Hepatocyte (in vitro differentiated cells): ENCODE measurements at regions not wholly inside any gene's neighbourhood (a gene's known extent, or its start where the extent isn't known, plus 50 kb on each side); places are given as distances from the start of the nearest gene placed in this dataset.

Experiments
- DNase-seq: peaks from one replicate; pipeline ENCODE4 v3.0.0-alpha.2; 2016; ENCODE audit warnings: low spot score
- H2AFZ ChIP-seq: fragments of 200-600 bp; sonication (generic); 2 replicates; pipeline ENCODE4 v1.6.0; 2016; ENCODE audit warnings: antibody characterized with exemption, mild to moderate bottlenecking
- H3K27ac ChIP-seq: fragments of 200-600 bp; sonication (generic); 2 replicates; pipeline ENCODE4 v1.5.1; 2016; ENCODE audit warnings: mild to moderate bottlenecking
- H3K27me3 ChIP-seq: fragments of 200-600 bp; sonication (generic); 2 replicates; pipeline ENCODE4 v1.6.1; 2016
- H3K36me3 ChIP-seq: fragments of 200-600 bp; sonication (generic); replicated peaks from 2 replicates; pipeline ENCODE4 v1.5.1; 2016; ENCODE audit warnings: low read depth; ENCODE audit not compliant: insufficient read depth
- H3K4me1 ChIP-seq: fragments of 200-600 bp; sonication (generic); 2 replicates; pipeline ENCODE4 v1.5.1; 2016; ENCODE audit warnings: mild to moderate bottlenecking, moderate library complexity; ENCODE audit not compliant: insufficient read depth
- H3K4me2 ChIP-seq: fragments of 200-600 bp; sonication (generic); 2 replicates; pipeline ENCODE4 v1.6.0; 2016
- H3K4me3 ChIP-seq: fragments of 200-600 bp; sonication (generic); 2 replicates; pipeline ENCODE4 v1.5.1; 2016; ENCODE audit warnings: mild to moderate bottlenecking
- H3K79me2 ChIP-seq: fragments of 200-600 bp; sonication (generic); 2 replicates; pipeline ENCODE4 v1.6.0; 2017; ENCODE audit warnings: mild to moderate bottlenecking
- H3K9me2 ChIP-seq: fragments of 200-600 bp; sonication (generic); replicated peaks from 2 replicates; pipeline ENCODE4 v1.6.0; 2017; ENCODE audit warnings: mild to moderate bottlenecking; ENCODE audit not compliant: insufficient read depth
- H3K9me3 ChIP-seq: fragments of 200-600 bp; sonication (generic); 2 replicates; pipeline ENCODE4 v1.5.1; 2016; ENCODE audit warnings: low read depth, mild to moderate bottlenecking
- H4K20me1 ChIP-seq: fragments of 200-600 bp; sonication (generic); 2 replicates; pipeline ENCODE4 v1.6.0; 2016; ENCODE audit warnings: mild to moderate bottlenecking; ENCODE audit not compliant: insufficient read depth, poor library complexity, severe bottlenecking
- EZH2 ChIP-seq: fragments of 200-600 bp; sonication (generic); IDR thresholded peaks from 2 replicates; pipeline ENCODE4 v1.6.1; 2016; ENCODE audit warnings: antibody characterized with exemption, mild to moderate bottlenecking, borderline replicate concordance
- EZH2phosphoT487 ChIP-seq: fragments of 200-600 bp; sonication (generic); IDR thresholded peaks from one replicate; pipeline ENCODE4 v1.6.1; 2018; ENCODE audit warnings: antibody characterized with exemption, mild to moderate bottlenecking, low read depth, moderate library complexity; ENCODE audit not compliant: unreplicated experiment, severe bottlenecking
- WGBS: methylation state at CpG from one replicate; pipeline ENCODE4 v1.1.6; 2016; ENCODE audit warnings: low lambda C conversion rate; ENCODE audit errors: missing lambda C conversion rate; 5-methylcytosine and 5-hydroxymethylcytosine counted together
- TF ChIP-seq, protein P1 (sequence below): fragments of 200-600 bp; sonication (generic); IDR thresholded peaks from 2 replicates; pipeline ENCODE4 v1.5.1; 2016; ENCODE audit warnings: antibody characterized with exemption, mild to moderate bottlenecking; ENCODE audit not compliant: poor library complexity

GRCh38 chrX:101764538-101764937 lies 104.9 kb upstream of the ARMCX2 start:
- no peaks in the 10 kb centered on the region for H3K4me1 ChIP-seq
- H3K36me3 ChIP-seq: no peaks in the 10 kb centered on the region
- H3K9me2 ChIP-seq: no peaks in the 10 kb centered on the region
- TF ChIP-seq EZH2phosphoT487 (no peak), EZH2 (no peak)
- TF ChIP-seq, protein P1, sequence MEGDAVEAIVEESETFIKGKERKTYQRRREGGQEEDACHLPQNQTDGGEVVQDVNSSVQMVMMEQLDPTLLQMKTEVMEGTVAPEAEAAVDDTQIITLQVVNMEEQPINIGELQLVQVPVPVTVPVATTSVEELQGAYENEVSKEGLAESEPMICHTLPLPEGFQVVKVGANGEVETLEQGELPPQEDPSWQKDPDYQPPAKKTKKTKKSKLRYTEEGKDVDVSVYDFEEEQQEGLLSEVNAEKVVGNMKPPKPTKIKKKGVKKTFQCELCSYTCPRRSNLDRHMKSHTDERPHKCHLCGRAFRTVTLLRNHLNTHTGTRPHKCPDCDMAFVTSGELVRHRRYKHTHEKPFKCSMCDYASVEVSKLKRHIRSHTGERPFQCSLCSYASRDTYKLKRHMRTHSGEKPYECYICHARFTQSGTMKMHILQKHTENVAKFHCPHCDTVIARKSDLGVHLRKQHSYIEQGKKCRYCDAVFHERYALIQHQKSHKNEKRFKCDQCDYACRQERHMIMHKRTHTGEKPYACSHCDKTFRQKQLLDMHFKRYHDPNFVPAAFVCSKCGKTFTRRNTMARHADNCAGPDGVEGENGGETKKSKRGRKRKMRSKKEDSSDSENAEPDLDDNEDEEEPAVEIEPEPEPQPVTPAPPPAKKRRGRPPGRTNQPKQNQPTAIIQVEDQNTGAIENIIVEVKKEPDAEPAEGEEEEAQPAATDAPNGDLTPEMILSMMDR: no peak
- H3K27me3 ChIP-seq: no peaks in the 10 kb centered on the region
- H3K79me2 ChIP-seq: no peaks in the 10 kb centered on the region
- H3K4me2 ChIP-seq: no peak overlapping the region
- WGBS: 67% methylated on average over 4 of the region's 4 CpGs
- no peaks in the 10 kb centered on the region for H3K9me3 ChIP-seq
- no peak for DNase-seq
- H2AFZ ChIP-seq: no peak overlapping the region
- H3K27ac ChIP-seq: no peak overlapping the region
- no peaks in the 10 kb centered on the region for H4K20me1 ChIP-seq
- no peak overlapping the region for H3K4me3 ChIP-seq

DNA sequence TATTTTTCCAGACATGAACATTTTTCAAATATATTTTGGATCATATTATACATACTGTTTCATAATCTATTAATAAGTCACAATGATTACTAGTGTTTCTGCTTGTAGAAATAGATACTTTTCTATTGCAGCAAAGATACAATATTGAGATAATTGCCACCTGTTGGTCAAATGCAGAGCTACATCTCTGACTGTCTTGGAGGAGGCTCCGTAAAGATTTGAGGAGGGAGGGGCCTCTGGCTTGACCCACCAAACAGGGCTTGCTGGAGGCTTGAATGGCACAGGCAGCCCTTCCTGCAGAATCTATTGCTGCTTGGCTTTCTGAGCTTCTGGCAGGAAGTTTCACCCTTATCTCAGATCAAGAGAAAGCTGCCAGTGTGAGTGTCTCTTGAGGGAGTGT lies 99.3 kb upstream of the ARMCX2 start:
- no peaks in the 10 kb centered on the region for H3K36me3 ChIP-seq
- no peaks in the 10 kb centered on the region for H3K4me1 ChIP-seq
- no peak overlapping the region for H2AFZ ChIP-seq
- no peaks in the 10 kb centered on the region for H3K79me2 ChIP-seq
- no peaks in the 10 kb centered on the region for H4K20me1 ChIP-seq
- peak; percentile 49 for DNase-seq
- no peaks in the 10 kb centered on the region for H3K9me2 ChIP-seq
- 28% methylated on average over 1 of the region's 1 CpG for WGBS
- no peak for TF ChIP-seq EZH2phosphoT487
- TF ChIP-seq, protein P1: peak; percentile 48
- H3K4me3 ChIP-seq: no peak overlapping the region
- no peak overlapping the region for H3K4me2 ChIP-seq
- no peaks in the 10 kb centered on the region for H3K27me3 ChIP-seq
- no peaks in the 10 kb centered on the region for H3K9me3 ChIP-seq
- H3K27ac ChIP-seq: no peak overlapping the region

DNA sequence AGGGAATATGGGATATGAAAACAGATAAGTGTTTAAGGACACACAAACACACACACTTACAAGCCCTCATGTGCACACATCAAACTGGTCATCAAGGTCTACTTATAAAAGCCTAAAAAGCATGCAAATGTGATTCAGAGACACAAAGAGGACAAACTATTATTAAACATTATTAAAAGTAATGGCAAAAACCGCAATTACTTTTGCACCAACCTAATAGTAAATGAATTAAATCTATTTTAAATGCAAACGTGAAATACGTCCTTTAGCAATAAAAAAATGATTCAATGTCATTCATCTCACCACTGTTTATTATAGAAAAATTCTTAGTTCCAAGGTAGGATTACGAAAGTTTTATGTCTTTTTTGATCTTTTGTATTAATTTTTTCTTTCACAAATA lies 91.1 kb upstream of the ARMCX2 start:
- no peak overlapping the region for H2AFZ ChIP-seq
- H3K9me3 ChIP-seq: no peaks in the 10 kb centered on the region
- H4K20me1 ChIP-seq: no peaks in the 10 kb centered on the region
- H3K36me3 ChIP-seq: no peaks in the 10 kb centered on the region
- H3K27me3 ChIP-seq: no peaks in the 10 kb centered on the region
- H3K27ac ChIP-seq: no peak overlapping the region
- H3K79me2 ChIP-seq: no peaks in the 10 kb centered on the region
- H3K4me2 ChIP-seq: no peak overlapping the region
- no peaks in the 10 kb centered on the region for H3K4me1 ChIP-seq
- TF ChIP-seq EZH2phosphoT487 (no peak), EZH2 (no peak)
- TF ChIP-seq, protein P1: no peak
- DNase-seq: no peak
- H3K9me2 ChIP-seq: no peaks in the 10 kb centered on the region
- no peak overlapping the region for H3K4me3 ChIP-seq
- 63% methylated on average over 4 of the region's 4 CpGs for WGBS

- Histone ChIP-seq H3K4me3 (no peak overlapping the region), H3K36me3 (no peaks in the 10 kb centered on the region), H3K79me2 (no peaks in the 10 kb centered on the region), H2AFZ (no peak overlapping the region), H3K4me2 (no peak overlapping the region), H3K9me3 (no peaks in the 10 kb centered on the region), H3K4me1 (no peaks in the 10 kb centered on the region), H4K20me1 (no peaks in the 10 kb centered on the region), H3K9me2 (no peaks in the 10 kb centered on the region), H3K27ac (no peak overlapping the region), H3K27me3 (no peaks in the 10 kb centered on the region)
- TF ChIP-seq, protein P1: no peak
- TF ChIP-seq EZH2 (no peak), EZH2phosphoT487 (no peak)
- no peak for DNase-seq
- 51% methylated on average over 3 of the region's 3 CpGs for WGBS
These were observed 89.8 kb upstream of the ARMCX2 start for GRCh38 chrX:101749436-101749835.
